Effector CD8-positive, alpha-beta T cell (primary cell): ENCODE measurements at regions not wholly inside any gene's neighbourhood (a gene's known extent, or its start where the extent isn't known, plus 50 kb on each side); places are given as distances from the start of the nearest gene placed in this dataset.

ENCODE experiments used
- DNase-seq: peaks from one replicate; lab custom pipeline; 2025; lab: John Stamatoyannopoulos, UW

- no peak for DNase-seq
Measured at GRCh38 chr21:25025596-25025995, 581.7 kb downstream of the MRPL39 start.

- DNase-seq: no peak
Measured at GRCh38 chr21:25024639-25025038, 582.6 kb downstream of the MRPL39 start.

GRCh38 chr21:25005388-25005787, 601.9 kb downstream of the MRPL39 start:
- DNase-seq: no peak

- DNase-seq: no peak
Measured at GRCh38 chr21:25002676-25003075, 604.6 kb downstream of the MRPL39 start.

- DNase-seq: no peak
Measured at GRCh38 chr21:24995216-24995615, 612.1 kb downstream of the MRPL39 start.

GRCh38 chr21:24994717-24995116, 612.6 kb downstream of the MRPL39 start:
- no peak for DNase-seq

DNA sequence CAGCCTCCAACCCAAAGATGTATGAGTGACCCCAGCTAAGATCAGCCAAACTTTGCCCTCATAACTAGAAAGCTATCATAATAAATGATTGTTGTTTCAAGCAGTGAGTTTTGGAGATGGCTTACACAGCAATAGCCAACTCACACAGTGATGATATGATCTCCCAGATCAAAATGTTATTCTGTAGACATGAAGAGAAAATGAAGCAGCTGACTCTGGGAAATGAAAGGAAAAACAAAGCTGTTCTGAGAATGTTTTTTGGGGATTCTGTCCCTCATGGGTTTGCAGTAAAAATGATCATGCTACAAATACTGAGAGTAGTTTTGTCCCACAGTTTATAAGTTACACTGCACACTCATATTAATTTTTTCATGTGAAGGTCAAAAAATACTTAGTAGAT, 617.8 kb downstream of the MRPL39 start:
- no peak for DNase-seq

- no peak for DNase-seq
Measured at GRCh38 chr21:24988941-24989340, 618.3 kb downstream of the MRPL39 start.

GRCh38 chr21:24976238-24976637, 631.0 kb downstream of the MRPL39 start:
- DNase-seq: no peak

- no peak for DNase-seq
Measured at GRCh38 chr21:24969068-24969467, 638.2 kb downstream of the MRPL39 start.

- DNase-seq: no peak
Measured at GRCh38 chr21:24955275-24955961, 651.9 kb downstream of the MRPL39 start.

- no peak for DNase-seq
Measured at GRCh38 chr21:24948186-24948585, 659.1 kb downstream of the MRPL39 start.

GRCh38 chr21:24945910-24946309, 661.4 kb downstream of the MRPL39 start:
- no peak for DNase-seq

DNA sequence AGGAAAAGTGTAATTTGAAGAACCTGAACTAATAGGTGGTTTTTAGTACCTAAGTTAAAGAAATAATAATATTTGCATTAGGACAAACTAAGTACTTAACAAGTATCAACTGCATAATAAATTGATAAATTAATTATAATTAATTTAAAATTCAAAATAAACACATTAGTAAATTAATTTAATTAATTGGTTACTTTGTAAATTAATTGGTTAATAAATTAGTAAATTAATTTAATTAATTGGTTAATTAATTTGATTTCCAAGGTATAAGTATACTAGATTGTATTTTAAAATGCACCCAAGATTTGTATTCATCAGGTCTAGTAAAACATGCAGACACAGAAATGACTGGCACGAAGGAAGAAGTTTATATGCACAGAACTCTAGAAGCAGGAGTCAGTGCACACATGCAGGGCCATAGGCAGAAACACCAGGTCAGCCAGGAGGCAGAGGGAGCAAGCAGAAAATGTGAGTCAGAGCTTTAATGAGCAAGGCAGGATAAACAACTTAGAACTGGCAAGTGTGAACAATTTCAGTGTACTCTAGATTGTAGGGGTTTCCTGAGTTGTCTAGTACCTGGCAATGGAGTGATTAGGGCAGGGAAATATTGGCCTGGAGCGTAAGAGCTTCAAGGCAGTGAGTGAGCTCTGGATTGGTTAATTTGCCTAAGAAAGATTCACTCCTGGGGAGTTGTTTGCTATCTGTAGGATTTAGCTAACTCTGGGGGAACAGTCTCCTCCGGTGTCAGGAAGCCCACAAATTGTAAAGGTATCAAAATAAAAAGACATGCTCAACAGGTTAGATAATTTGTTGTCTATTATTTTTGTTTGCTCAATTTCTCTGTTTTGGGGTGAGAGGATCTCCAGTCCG, 665.7 kb downstream of the MRPL39 start:
- no peak for DNase-seq

DNA sequence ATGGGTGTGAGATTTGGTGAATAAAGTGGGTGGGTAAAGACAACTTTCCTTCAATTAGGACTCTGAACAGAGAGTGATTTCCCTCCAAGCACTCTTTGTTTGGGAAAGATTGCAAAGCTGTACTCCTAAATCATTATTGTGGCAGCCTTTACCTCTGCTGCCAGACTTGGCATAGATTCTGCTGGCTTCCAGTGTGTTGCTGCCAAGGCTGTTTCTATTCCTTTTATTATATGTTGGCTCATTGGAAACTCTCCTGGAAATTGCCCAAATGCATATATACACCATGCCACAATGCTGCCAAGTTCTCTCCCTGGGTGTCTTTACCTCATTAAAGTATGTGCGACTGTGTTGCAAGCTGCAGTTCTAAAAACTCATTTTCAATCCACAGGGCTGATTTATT, 668.0 kb downstream of the MRPL39 start:
- no peak for DNase-seq

GRCh38 chr21:24938573-24938972, 668.7 kb downstream of the MRPL39 start:
- no peak for DNase-seq

DNA sequence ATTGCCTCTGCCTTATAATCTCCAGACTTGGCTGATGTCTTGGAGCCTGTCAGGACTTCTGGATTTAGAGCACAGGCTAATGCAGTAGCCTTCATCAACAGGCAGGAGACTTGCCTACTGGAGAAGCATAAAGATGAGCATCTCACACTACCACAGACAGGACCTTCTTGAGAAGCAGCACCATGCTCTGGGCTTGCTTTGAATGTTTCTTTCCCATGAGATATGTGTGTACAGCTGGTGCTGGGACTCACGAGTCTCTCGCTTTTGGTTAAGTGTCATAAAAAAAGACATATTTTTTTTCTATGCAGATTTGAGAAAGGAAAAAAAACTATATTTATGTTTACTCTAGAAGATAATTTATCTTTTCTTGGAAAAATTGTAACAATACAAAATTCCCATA, 671.3 kb downstream of the MRPL39 start:
- no peak for DNase-seq

- no peak for DNase-seq
Measured at GRCh38 chr21:24910591-24910990, 696.7 kb downstream of the MRPL39 start.

DNA sequence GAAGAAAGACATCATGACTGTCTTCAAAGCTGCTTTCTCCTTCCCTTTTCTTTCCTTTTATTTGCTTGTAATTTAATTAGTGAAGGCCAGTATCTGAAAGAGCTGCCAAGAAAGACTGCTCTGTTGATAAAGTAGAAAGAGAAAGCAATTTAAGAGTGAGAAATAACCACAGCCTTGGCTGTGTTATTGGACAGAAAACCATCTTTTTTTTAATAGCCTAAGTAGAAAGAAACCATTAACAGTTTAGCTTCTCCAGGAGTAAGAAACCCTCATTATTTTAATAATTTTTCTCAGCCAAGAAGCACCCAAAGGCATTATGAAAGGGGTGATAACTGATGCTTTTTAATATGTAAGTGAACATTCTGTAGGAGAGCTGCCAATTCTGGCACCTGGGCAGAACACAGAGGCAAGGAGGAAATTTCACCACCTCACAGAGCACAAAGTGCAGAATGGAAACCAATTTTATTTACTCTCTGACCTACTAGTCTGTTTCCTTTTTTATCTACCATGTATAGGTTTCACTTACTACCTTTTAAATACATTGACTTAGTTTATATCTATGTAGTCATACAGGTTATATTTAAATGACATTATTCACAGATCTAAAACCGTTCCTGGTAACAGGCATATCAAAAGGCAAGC, 703.2 kb downstream of the MRPL39 start:
- DNase-seq: no peak

GRCh38 chr21:24899138-24899537, 708.1 kb downstream of the MRPL39 start:
- DNase-seq: no peak

- no peak for DNase-seq
Measured at GRCh38 chr21:24897883-24898282, 709.4 kb downstream of the MRPL39 start.

DNA sequence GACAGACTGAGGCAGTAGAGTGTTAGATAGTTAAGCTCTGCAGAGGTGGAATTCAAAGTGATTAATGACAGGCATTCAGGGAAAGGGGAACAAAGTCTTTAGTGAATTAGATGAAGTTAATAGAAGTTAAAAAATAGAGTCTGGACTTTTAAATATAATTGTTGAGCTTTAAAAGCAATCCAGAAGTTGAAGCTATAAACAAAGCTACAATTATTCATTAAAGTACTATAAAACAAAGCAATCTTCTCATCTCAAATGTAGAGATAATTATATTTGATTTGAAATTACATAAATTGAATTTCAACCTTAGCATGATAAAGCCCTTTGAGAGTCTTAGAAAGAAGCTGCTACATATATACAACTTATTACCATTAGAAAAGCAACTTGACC, 710.6 kb downstream of the MRPL39 start:
- no peak for DNase-seq
